NCI-H187 (cell line): ENCODE measurements at regions not wholly inside any gene's neighbourhood (a gene's known extent, or its start where the extent isn't known, plus 50 kb on each side); places are given as distances from the start of the nearest gene placed in this dataset.
"Not testable (repeated sequence)": the region's sequence is repeated elsewhere in the genome, so short reads cannot be mapped to it uniquely, and the experiment has no call there.

Experiments used
- DNase-seq, 2 experiments: peaks; one replicate each; lab custom pipeline; 2025; lab: John Stamatoyannopoulos, UW

DNA sequence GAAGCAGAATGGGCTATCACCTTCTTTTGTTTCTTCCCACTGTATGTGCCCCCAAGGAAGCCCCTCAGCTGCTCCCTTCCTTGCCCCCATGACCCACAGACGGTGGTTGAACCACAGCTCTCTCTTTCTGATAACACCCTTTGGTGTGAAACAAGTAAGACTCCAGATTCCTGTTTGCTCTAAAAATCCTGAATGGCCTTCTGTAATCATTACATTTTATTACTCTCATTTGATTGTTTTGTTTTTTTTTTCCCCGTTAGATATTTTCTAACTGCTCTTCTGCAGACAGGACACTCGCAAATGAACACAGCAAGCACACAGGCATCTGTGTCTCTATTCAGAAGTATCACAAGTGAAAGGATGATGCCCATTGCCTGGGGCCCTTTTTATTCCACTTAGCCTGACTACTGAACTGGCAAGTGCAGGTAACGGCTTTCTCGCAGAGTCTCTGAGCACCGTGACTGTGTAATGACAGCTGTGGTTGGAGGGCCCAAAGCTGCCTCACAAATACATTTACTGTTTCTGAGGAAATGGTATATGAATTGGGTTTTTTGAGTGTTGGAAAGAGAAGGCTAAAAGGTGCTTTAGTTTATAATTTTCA is 59.3 kb downstream of the OXGR1 start:
- DNase-seq: peak; percentile 37 to 60

DNA sequence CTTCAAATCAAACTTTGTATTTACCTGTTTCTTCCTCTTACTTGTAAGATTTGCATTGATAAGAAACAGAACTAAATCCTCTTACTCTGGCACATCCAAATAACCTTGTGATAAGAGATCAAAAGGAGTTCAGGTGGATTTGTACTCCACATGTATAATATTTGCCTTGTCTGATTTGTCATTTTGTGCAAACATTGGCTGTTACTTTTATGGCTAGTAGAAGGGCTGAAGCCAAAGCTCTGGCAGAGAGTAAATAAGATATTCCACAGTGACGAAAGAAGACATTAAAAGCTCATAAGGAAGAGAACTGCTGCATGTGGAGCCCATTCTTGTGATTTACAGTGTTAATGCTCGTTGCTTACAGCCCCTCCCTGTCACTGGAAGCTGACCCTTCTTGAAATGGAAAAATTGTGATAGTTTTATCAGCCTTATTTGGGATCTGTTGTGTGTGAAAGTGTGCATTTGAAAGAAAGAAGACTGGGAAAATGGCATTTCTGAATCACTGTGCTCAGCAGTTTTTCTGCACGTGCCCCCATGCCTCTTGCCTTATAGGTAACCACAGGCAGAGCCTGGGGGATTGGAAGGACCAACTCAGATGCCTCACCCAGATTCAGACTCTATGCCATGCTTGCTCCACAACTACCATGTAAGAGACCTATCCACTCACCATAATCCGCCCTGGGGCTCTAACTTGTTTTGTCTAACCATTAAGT is 68.2 kb downstream of the OXGR1 start:
- DNase-seq: no peak

DNA sequence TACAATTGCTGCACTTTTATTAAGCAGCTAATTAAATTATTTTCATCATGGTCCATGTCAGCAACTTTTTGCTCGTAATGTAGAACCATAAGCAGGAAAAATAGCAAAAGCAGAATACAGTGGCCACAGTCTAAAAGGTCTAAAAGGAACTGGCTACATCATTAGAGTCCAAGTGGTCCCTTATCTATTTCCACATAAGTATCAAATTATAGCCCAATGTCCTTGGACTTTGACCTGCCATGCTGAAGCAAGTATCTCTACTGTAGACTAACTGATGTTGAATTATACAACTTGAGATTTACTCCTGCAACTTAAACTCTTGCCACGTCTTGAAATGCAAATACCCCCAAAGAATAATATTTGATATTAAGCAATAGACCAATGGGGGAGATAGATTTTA is 68.8 kb downstream of the OXGR1 start:
- no peak for DNase-seq

DNA sequence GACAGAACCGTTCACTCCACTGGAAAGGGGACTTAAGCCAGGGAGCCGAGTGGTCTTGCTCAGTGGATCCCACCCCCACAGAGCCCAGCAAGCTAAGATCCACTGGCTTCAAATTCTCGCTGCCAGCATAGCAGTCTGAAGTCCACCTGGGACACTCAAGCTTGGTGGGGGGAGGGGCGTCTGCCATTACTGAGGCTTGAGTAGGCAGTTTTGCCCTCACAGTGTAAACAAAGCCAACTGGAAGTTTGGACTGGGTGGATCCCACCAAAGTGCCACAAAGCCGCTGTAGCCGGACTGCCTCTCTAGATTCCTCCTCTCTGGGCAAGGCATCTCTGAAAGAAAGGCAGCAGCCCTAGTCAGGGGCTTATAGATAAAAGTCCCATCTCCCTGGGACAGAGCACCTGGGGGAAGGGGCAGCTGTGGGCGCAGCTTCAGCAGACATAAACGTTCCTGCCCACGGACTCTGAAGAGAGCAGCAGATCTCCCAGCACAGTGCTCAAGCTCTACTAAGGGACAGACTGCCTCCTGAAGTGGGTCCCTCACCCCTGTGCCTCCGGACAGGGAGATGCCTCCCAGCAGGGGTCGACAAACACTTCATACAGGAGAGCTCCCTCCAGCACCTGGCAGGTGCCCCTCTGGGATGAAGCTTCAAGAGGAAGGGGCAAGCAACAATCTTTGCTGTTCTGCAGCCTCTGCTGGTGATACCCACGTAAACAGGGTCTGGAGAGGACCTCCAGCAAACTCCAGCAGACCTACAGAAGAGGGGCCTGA is 75.2 kb downstream of the OXGR1 start:
- DNase-seq: not testable (repeated sequence)

DNA sequence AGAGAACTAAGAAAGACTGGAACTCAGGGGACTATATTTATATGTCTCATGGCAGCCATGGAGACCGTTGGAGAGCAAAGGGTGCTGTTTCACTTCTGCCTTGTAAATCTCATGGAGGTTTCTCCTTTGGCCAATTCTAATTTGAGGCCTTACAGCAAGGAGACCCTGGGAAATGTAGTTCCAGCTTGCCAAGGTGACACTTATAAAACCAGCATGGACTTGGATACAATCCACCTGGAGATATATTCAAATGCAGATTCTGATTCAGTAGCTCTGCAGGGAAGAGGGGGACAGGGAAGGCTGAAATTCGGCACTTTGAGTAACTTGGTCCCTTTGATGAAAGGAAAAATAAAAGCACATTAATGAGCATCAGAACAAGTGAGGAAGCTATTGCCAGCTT is 90.0 kb downstream of the OXGR1 start:
- no peak for DNase-seq

DNA sequence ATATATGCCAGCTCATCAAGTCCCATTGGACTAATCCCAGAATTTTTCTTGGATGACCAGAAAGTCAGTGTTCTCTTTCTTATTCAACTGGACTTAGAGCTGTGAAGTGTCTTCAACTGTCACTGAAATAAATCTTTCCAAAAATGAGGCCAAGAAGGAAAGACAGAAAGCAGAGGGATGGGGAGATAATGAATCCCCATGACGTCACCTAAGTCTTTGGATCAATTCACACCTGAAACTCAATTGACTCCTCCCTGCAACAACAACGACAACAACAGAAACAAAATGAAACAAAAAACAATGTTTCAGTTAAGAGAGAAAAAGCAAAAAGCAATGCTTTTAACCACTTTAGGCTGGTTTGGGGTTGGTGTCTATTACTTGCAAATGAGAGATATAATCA is 91.2 kb downstream of the OXGR1 start:
- DNase-seq: no peak

DNA sequence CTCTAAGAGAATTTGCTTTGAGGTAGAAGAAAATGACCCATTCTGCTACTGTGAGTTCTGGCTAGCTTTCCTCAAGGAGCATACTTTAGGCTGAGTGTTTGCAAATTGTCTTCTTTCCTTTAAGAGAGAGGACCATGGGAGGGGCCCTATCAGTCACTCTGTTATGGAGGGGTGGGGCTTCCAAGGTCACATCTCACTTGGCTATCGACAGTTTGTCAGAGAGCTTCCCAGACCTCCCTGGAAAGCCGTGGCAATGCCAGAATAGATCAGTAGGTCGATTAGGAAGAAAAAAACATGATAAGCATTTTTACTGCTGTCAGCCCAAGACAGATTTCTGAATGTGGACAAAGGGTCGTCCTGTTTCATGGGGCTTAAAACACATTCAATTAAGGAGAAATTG is 93.3 kb downstream of the OXGR1 start:
- DNase-seq: peak in 1 of 2 experiments; percentile 4

DNA sequence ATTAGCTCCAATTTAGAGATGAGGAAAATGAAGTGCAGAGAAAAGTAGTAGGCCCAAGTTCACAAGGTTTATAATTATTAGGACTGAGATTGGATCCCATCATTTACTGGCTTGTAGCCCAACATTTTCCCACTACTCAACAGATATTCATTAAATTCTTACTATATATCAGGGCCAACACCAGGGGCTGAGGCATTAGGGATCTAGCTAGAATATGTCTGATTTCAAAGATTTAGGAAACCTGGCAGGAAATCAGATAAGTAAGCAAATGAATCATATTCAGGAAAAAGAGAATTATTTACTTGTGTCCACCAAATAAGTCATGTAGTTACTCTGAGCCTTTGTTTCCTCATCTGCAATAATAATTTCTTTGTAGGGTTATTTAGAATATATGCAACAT is 94.3 kb downstream of the OXGR1 start:
- no peak for DNase-seq

DNA sequence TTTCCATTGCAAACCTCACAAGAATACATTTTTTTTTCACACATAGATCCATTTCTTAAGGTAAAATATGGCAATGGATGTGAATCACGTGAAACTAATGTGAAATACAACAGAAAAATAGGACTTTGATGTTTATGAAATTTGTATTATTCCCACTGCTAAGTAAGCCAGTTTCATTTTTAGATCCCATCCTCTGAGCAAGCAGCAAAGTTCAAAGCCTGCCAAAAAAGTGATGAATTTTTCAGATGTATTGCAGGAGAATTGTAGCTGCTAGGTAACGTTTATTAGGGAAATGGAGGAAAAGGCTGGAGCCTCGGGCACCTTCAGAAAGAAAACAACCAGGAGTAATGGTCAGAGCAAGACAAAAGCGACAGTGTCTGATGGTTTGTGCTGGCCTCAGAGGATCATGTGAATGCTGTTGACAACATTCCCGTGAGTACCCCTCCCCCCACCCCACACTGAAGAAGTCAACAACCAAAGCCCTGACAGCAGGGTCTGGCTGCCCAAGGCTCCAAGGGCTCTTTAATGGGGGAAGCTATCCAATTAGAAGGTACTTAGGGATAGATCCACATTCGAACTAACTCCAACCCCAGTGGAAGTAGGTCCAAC is 95.5 kb downstream of the OXGR1 start:
- DNase-seq: no peak

DNA sequence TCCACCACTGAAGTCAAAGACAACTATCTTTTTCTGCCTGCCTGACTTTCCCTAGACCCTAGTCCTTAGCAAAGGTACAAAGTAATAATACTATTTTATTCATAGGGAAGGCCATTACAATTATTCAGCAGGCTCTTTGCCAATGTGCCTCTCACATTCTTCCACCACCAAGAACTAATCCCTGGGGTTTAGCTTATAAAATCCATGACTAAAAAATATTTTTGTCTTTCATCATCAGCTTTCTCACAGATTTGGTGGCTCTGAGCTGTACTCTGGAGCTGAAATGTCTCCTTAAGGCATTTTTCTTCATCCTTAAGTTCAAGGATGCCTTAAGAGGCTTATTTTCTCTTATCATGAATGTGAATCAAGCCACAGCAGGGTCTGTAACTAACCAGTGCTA is 96.1 kb downstream of the OXGR1 start:
- DNase-seq: no peak
